ENCODE measurements at regions not wholly inside any gene's neighbourhood (a gene's known extent, or its start where the extent isn't known, plus 50 kb on each side); places are given as distances from the start of the nearest gene placed in this dataset.

- Histone ChIP-seq H3K27me3 (no peaks in the 10 kb centered on the region), H3K4me1 (no peaks in the 10 kb centered on the region), H3K9me3 (no peaks in the 10 kb centered on the region), H3K27ac (no peak overlapping the region), H3K4me3 (no peak overlapping the region), H3K36me3 (no peaks in the 10 kb centered on the region)
- TF ChIP-seq CTCF (IDR thresholded peaks at IDR 0.05): no peak
- intact Hi-C loops (cut with DNase I): no loop called here
- ATAC-seq: no peak
- DNase-seq: no peak
These were observed 517.3 kb upstream of the RORB start for GRCh38 chr9:73979894-73980264.

- TF ChIP-seq CTCF (IDR thresholded peaks at IDR 0.05): no peak
- no peaks in the 10 kb centered on the region for H3K36me3 ChIP-seq
- no peak overlapping the region for H3K4me3 ChIP-seq
- no peak overlapping the region for H3K27ac ChIP-seq
- intact Hi-C loops (cut with DNase I): no loop called here
- DNase-seq (no peak), ATAC-seq (no peak)
- H3K27me3 ChIP-seq: no peaks in the 10 kb centered on the region
- H3K4me1 ChIP-seq: no peaks in the 10 kb centered on the region
- no peaks in the 10 kb centered on the region for H3K9me3 ChIP-seq
These were observed 516.4 kb upstream of the RORB start for GRCh38 chr9:73980754-73981153.

- intact Hi-C loops (cut with DNase I): no loop called here
These were observed 515.7 kb upstream of the RORB start for GRCh38 chr9:73981405-73981804.

GRCh38 chr9:73995836-73996235 is 501.3 kb upstream of the RORB start:
- Histone ChIP-seq H3K36me3 (no peaks in the 10 kb centered on the region), H3K27ac (no peak overlapping the region), H3K4me1 (no peaks in the 10 kb centered on the region), H3K27me3 (no peaks in the 10 kb centered on the region), H3K4me3 (no peak overlapping the region), H3K9me3 (no peaks in the 10 kb centered on the region)
- no peak for ATAC-seq
- no peak for DNase-seq
- TF ChIP-seq CTCF (IDR thresholded peaks at IDR 0.05): no peak
- intact Hi-C loops (cut with DNase I): no loop called here

More at GRCh38 chr9:73981405-73981804, 515.7 kb upstream of the RORB start:
- Histone ChIP-seq H3K36me3 (no peaks in the 10 kb centered on the region), H3K27ac (no peak overlapping the region), H3K4me1 (no peaks in the 10 kb centered on the region), H3K9me3 (no peaks in the 10 kb centered on the region), H3K4me3 (no peak overlapping the region), H3K27me3 (no peaks in the 10 kb centered on the region)
- DNase-seq: no peak
- no peak for TF ChIP-seq CTCF (IDR thresholded peaks at IDR 0.05)
- no peak for ATAC-seq

GRCh38 chr9:73996844-73997243 is 500.3 kb upstream of the RORB start:
- intact Hi-C loops (cut with DNase I): no loop called here
- no peaks in the 10 kb centered on the region for H3K4me1 ChIP-seq
- H3K27ac ChIP-seq: no peak overlapping the region
- ATAC-seq (no peak), DNase-seq (no peak)
- H3K27me3 ChIP-seq: no peaks in the 10 kb centered on the region
- H3K9me3 ChIP-seq: no peaks in the 10 kb centered on the region
- no peak for TF ChIP-seq CTCF (IDR thresholded peaks at IDR 0.05)
- no peaks in the 10 kb centered on the region for H3K36me3 ChIP-seq
- no peak overlapping the region for H3K4me3 ChIP-seq

- H3K27me3 ChIP-seq: no peaks in the 10 kb centered on the region
- no peak overlapping the region for H3K4me3 ChIP-seq
- no peaks in the 10 kb centered on the region for H3K36me3 ChIP-seq
- ATAC-seq (no peak), DNase-seq (no peak)
- no peak overlapping the region for H3K27ac ChIP-seq
- no peak for TF ChIP-seq CTCF (IDR thresholded peaks at IDR 0.05)
- intact Hi-C loops (cut with DNase I): no loop called here
- H3K4me1 ChIP-seq: no peaks in the 10 kb centered on the region
- no peaks in the 10 kb centered on the region for H3K9me3 ChIP-seq
These were observed 495.8 kb upstream of the RORB start for GRCh38 chr9:74001382-74001781.
